H1 (cell line): ENCODE measurements at regions not wholly inside any gene's neighbourhood (a gene's known extent, or its start where the extent isn't known, plus 50 kb on each side); places are given as distances from the start of the nearest gene placed in this dataset.

Source experiments
- CBX5 ChIP-seq: fragments of 300-800, 300-1000 bp; sonication (generic); IDR thresholded peaks from 2 replicates; pipeline ENCODE4 v1.7.1; 2016; ENCODE audit warnings: antibody characterized with exemption, low read length, low read depth
- CHD7 ChIP-seq: fragments of 300-600 bp; sonication (generic); IDR thresholded peaks from 2 replicates; pipeline ENCODE4 v1.7.1; 2012; ENCODE audit warnings: low read length, moderate library complexity, mild to moderate bottlenecking, inconsistent platforms; ENCODE audit not compliant: insufficient replicate concordance
- GTF2F1 ChIP-seq: IDR thresholded peaks from 2 replicates; pipeline ENCODE4 v1.6.1; 2012; ENCODE audit warnings: low read depth, low read length, improper control_type of control experiment, borderline replicate concordance
- MAX ChIP-seq: IDR thresholded peaks from 2 replicates; pipeline ENCODE4 v1.6.1; 2012; ENCODE audit warnings: inconsistent platforms
- POLR2A ChIP-seq, 2 experiments: IDR thresholded peaks; 1 replicate in 1 of 2; 2 replicates in 1 of 2; pipeline ENCODE4 v1.6.1; 2011; ENCODE audit warnings: low read depth in 2 of 2, low read length in 2 of 2, mild to moderate bottlenecking in 2 of 2; ENCODE audit errors: control extremely low read depth in 1 of 2
- SP2 ChIP-seq: IDR thresholded peaks from 2 replicates; pipeline ENCODE4 v1.6.1; 2012; ENCODE audit warnings: mild to moderate bottlenecking, low read length, inconsistent platforms
- SP4 ChIP-seq: IDR thresholded peaks from 2 replicates; pipeline ENCODE4 v1.6.1; 2012; ENCODE audit warnings: low read length, inconsistent platforms
- TBP ChIP-seq: IDR thresholded peaks from 2 replicates; pipeline ENCODE4 v1.6.1; 2011; ENCODE audit warnings: low read depth, low read length, improper control_type of control experiment
- TCF12 ChIP-seq: IDR thresholded peaks from 2 replicates; pipeline ENCODE4 v1.6.1; 2011; ENCODE audit warnings: low read depth, mild to moderate bottlenecking, low read length

- TF ChIP-seq CHD7 (no peak), TBP (no peak), SP2 (no peak), GTF2F1 (no peak), CBX5 (no peak), MAX (no peak), SP4 (no peak), TCF12 (no peak), POLR2A (IDR thresholded peaks at IDR 0.05; ENCODE audit: control extremely low read depth in 1 of 2, low read depth in 2 of 2, low read length in 2 of 2) (no peak)
Measured at GRCh38 chr2:180842461-180842860, 137.9 kb upstream of the UBE2E3 start (continued).
